GM12874 (cell line): ENCODE measurements at regions not wholly inside any gene's neighbourhood (a gene's known extent, or its start where the extent isn't known, plus 50 kb on each side); places are given as distances from the start of the nearest gene placed in this dataset.

Experiments used
- CTCF ChIP-seq: IDR thresholded peaks from 2 replicates; pipeline ENCODE4 v1.5.1; 2011; ENCODE audit warnings: low read depth, mild to moderate bottlenecking, control low read depth, low read length, moderate library complexity; ENCODE audit not compliant: insufficient read depth

- no peak for TF ChIP-seq CTCF
Observed at GRCh38 chr6:3900744-3901336, 51.7 kb downstream of the FAM50B start.

- no peak for TF ChIP-seq CTCF
Observed at GRCh38 chr6:3902871-3903648, 53.9 kb downstream of the FAM50B start.

- no peak for TF ChIP-seq CTCF
Observed at GRCh38 chr6:3904518-3904917, 55.3 kb downstream of the FAM50B start.

GRCh38 chr6:3905945-3906845 lies 57.0 kb downstream of the FAM50B start:
- no peak for TF ChIP-seq CTCF

GRCh38 chr6:3906846-3907151 lies 57.6 kb downstream of the FAM50B start:
- no peak for TF ChIP-seq CTCF

- no peak for TF ChIP-seq CTCF
Observed at GRCh38 chr6:3908223-3908622, 59.0 kb downstream of the FAM50B start.

- TF ChIP-seq CTCF = no peak
Observed at GRCh38 chr6:3908961-3909360, 59.8 kb downstream of the FAM50B start.
